GM23248 (cell line): ENCODE measurements at regions not wholly inside any gene's neighbourhood (a gene's known extent, or its start where the extent isn't known, plus 50 kb on each side); places are given as distances from the start of the nearest gene placed in this dataset.

Experiments
- EZH2 ChIP-seq: fragments of 200-600 bp; sonication (generic); IDR thresholded peaks from 2 replicates; pipeline ENCODE4 v1.6.1; 2018; ENCODE audit warnings: antibody characterized with exemption, mild to moderate bottlenecking; ENCODE audit not compliant: insufficient read depth, poor library complexity, severe bottlenecking
- EZH2phosphoT487 ChIP-seq: fragments of 200-600 bp; sonication (generic); IDR thresholded peaks from 2 replicates; pipeline ENCODE4 v1.6.1; 2018; ENCODE audit warnings: antibody characterized with exemption, moderate library complexity, mild to moderate bottlenecking, low read depth; ENCODE audit not compliant: insufficient read depth

GRCh38 chr5:2686321-2687124 is 65.0 kb downstream of the IRX2 start:
- TF ChIP-seq EZH2 (no peak), EZH2phosphoT487 (no peak)
